IPS DF 6.9 (cell line): ENCODE measurements at regions not wholly inside any gene's neighbourhood (a gene's known extent, or its start where the extent isn't known, plus 50 kb on each side); places are given as distances from the start of the nearest gene placed in this dataset.

Experiments used
- DNase-seq: peaks from one replicate; pipeline ENCODE4 v3.0.0-alpha.2; 2013; ENCODE audit warnings: low read depth, low spot score
- H3K27ac ChIP-seq: one replicate; pipeline ENCODE4 v1.5.1; 2013; ENCODE audit warnings: low read length, control low read depth
- H3K27me3 ChIP-seq: 2 replicates; pipeline ENCODE4 v1.6.1; 2013; ENCODE audit warnings: mild to moderate bottlenecking, low read length; ENCODE audit not compliant: control insufficient read depth, insufficient read depth
- H3K36me3 ChIP-seq: 2 replicates; pipeline ENCODE4 v1.6.1; 2013; ENCODE audit warnings: low read length; ENCODE audit not compliant: control insufficient read depth, insufficient read depth
- H3K4me1 ChIP-seq: 2 replicates; pipeline ENCODE4 v1.6.1; 2013; ENCODE audit warnings: low read length; ENCODE audit not compliant: control insufficient read depth, insufficient read depth
- H3K4me3 ChIP-seq: 2 replicates; pipeline ENCODE4 v1.5.1; 2013; ENCODE audit warnings: mild to moderate bottlenecking, low read length
- H3K9me3 ChIP-seq: 2 replicates; pipeline ENCODE4 v1.6.1; 2013; ENCODE audit warnings: low read length, inconsistent platforms; ENCODE audit not compliant: control insufficient read depth, insufficient read depth
- WGBS: extraction: QIAGEN DNeasy Blood & Tissue Kit; methylation state at CpG from one replicate; pipeline ENCODE4 v1.1.7; 2013; ENCODE audit warnings: mixed read lengths, missing lambda C conversion rate; ENCODE audit not compliant: insufficient read length, insufficient coverage; 5-methylcytosine and 5-hydroxymethylcytosine counted together

- no peak for DNase-seq
- no peaks in the 10 kb centered on the region for H3K4me1 ChIP-seq
- no peaks in the 10 kb centered on the region for H3K27me3 ChIP-seq
- no peaks in the 10 kb centered on the region for H3K9me3 ChIP-seq
- no peak overlapping the region for H3K4me3 ChIP-seq
- no peaks in the 10 kb centered on the region for H3K36me3 ChIP-seq
- H3K27ac ChIP-seq, result no peak overlapping the region
Measured at GRCh38 chr15:36347272-36347858, 232.1 kb upstream of the CDIN1 start.

DNA sequence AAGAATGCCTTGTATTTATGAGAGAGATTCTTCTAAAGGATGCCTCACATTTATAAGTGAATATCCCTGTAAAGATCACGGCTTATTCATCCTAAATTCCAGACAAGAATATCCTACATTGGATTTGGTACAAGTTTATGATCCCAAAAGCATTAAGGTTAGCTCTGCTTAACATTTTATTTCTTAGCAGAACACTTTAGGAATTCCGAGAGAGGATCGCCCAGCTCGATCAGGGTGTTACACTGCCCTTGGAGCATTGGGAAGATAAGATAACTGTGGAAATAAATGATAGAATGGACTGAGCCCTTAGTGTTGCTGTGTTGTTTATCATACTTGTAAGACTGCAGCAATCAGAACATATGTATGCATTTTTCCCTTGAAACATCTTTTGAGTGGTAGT is 223.0 kb upstream of the CDIN1 start:
- H3K9me3 ChIP-seq, result no peaks in the 10 kb centered on the region
- WGBS, result no CpG with 5 or more reads among the region's 4 CpGs
- no peaks in the 10 kb centered on the region for H3K4me1 ChIP-seq
- no peaks in the 10 kb centered on the region for H3K27me3 ChIP-seq
- no peak overlapping the region for H3K27ac ChIP-seq
- H3K36me3 ChIP-seq, result no peaks in the 10 kb centered on the region
- H3K4me3 ChIP-seq, result no peak overlapping the region
- no peak for DNase-seq

GRCh38 chr15:36356978-36357601 is 222.3 kb upstream of the CDIN1 start:
- H3K27ac ChIP-seq, result no peak overlapping the region
- no peaks in the 10 kb centered on the region for H3K27me3 ChIP-seq
- no CpG with 5 or more reads among the region's 8 CpGs for WGBS
- H3K36me3 ChIP-seq, result no peaks in the 10 kb centered on the region
- H3K4me1 ChIP-seq, result no peaks in the 10 kb centered on the region
- H3K4me3 ChIP-seq, result no peak overlapping the region
- DNase-seq, result no peak
- H3K9me3 ChIP-seq, result no peaks in the 10 kb centered on the region

DNA sequence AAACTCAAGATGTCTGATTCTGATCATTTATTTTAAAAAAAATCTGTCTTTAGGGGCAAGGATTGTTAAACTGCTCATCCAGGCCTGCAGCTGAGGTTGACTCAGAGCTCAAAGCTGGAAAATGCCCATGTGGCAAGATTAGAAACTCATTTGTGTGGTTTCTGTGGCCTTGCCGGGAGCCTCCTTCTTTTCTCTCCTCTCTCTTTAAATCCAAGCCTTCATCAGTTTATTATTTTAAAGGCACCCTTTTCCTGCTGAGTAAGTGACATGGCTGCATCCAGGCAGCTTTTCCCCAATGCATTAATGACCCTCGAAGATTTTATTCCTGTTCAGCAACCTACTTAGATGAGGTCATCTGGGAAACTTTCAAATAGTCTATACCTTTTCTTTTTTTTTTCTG is 221.3 kb upstream of the CDIN1 start:
- no peaks in the 10 kb centered on the region for H3K4me1 ChIP-seq
- WGBS, result no CpG with 5 or more reads among the region's 2 CpGs
- H3K36me3 ChIP-seq, result no peaks in the 10 kb centered on the region
- H3K9me3 ChIP-seq, result no peaks in the 10 kb centered on the region
- H3K4me3 ChIP-seq, result no peak overlapping the region
- DNase-seq, result no peak
- no peaks in the 10 kb centered on the region for H3K27me3 ChIP-seq
- H3K27ac ChIP-seq, result no peak overlapping the region

DNA sequence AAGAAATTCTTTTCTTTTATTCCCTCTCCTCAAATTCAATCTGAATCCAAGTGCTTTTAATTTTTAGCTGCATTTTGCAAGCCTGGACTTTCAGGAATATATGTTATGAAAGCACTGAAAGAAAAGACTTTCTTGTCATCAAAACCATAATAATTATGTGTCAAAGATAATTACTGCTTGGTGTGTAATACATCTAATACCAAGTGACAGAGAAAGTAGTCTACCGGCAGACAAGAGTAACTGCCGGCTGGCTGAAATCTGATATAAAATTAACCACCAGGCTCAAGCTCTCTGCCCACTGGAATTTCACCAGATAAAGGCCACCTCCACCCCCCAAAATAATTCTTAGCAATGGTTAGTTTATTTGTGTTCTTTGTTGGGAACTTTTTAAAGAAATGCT is 220.9 kb upstream of the CDIN1 start:
- Histone ChIP-seq H3K4me1 (no peaks in the 10 kb centered on the region), H3K9me3 (no peaks in the 10 kb centered on the region), H3K27ac (no peak overlapping the region), H3K36me3 (no peaks in the 10 kb centered on the region), H3K4me3 (no peak overlapping the region), H3K27me3 (no peaks in the 10 kb centered on the region)
- WGBS, result no CpG with 5 or more reads among the region's 2 CpGs
- no peak for DNase-seq

DNA sequence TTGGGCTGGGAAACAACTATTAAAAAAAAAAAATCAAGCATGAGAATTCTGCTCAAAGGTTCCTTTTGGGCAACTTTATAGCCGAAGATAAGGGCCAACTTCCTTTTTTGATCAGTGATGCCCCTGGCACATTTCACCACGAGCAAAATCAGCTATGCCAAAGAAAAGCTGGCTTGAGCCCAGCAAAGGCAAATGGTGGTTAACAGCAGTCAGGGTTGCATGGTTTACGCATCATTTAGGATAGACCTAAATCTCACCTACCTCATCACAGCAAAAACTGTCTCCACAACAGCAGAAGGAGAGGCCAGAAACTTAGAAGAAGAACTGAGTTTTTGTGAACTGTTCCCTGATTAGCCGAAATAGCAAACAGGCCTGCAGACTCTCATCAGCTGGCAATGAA is 220.1 kb upstream of the CDIN1 start:
- H3K4me1 ChIP-seq, result no peaks in the 10 kb centered on the region
- no CpG with 5 or more reads among the region's 4 CpGs for WGBS

DNA sequence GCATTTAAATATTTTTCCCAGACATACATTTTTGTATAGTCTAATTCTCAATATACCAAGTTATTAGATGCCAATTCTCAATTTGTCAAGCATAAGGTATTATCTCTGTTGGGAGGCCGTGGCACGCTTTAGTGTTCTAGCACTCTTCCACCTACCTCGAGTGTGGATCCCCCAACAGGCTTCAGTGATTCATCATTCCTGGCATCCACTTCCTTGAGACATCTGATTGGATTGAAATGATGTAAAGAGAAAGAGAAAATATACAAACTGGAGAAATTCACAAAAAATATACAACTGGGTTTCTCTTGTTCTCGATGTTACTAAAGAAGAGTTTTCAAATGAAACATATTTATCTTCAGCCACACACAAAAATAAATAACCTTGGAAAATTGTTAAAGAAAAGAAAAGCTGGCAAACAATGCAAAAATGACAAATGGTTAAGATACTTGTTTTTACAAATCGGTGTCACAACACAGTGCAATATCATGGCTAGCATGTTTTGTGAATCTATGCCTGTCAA is 218.0 kb upstream of the CDIN1 start:
- DNase-seq, result no peak
- Histone ChIP-seq H3K4me1 (no peaks in the 10 kb centered on the region), H3K9me3 (no peaks in the 10 kb centered on the region)

More for the DNA sequence above, 220.1 kb upstream of the CDIN1 start:
- no peak for DNase-seq
- Histone ChIP-seq H3K9me3 (no peaks in the 10 kb centered on the region), H3K27ac (no peak overlapping the region), H3K27me3 (no peaks in the 10 kb centered on the region), H3K4me3 (no peak overlapping the region), H3K36me3 (no peaks in the 10 kb centered on the region)

DNA sequence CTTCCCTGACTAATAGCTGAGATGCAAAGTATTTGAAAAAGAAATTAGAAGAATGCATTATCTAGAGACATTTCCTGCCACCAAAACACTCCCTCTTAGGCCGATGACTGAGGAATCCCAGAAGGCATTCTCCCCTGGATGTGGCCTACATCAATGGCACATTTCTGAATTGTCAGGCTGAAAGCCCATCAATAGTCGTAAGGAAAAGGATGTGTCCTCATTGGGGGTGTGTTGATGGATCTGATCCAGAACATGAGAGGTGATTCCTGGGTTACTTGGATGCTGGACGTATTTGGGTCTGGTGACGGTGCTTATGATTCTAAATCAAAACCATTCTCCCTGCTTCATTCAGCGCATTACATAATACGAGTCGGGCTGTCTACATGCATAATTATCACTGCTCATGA is 216.9 kb upstream of the CDIN1 start:
- H3K9me3 ChIP-seq, result no peaks in the 10 kb centered on the region
- H3K4me3 ChIP-seq, result no peak overlapping the region
- H3K36me3 ChIP-seq, result no peaks in the 10 kb centered on the region
- no peak for DNase-seq
- no peaks in the 10 kb centered on the region for H3K4me1 ChIP-seq
- no CpG with 5 or more reads among the region's 7 CpGs for WGBS
- no peak overlapping the region for H3K27ac ChIP-seq
- H3K27me3 ChIP-seq, result no peaks in the 10 kb centered on the region

More for the DNA sequence above, 218.0 kb upstream of the CDIN1 start:
- no peaks in the 10 kb centered on the region for H3K36me3 ChIP-seq
- no peaks in the 10 kb centered on the region for H3K27me3 ChIP-seq
- no CpG with 5 or more reads among the region's 5 CpGs for WGBS
- no peak overlapping the region for H3K4me3 ChIP-seq
- no peak overlapping the region for H3K27ac ChIP-seq

DNA sequence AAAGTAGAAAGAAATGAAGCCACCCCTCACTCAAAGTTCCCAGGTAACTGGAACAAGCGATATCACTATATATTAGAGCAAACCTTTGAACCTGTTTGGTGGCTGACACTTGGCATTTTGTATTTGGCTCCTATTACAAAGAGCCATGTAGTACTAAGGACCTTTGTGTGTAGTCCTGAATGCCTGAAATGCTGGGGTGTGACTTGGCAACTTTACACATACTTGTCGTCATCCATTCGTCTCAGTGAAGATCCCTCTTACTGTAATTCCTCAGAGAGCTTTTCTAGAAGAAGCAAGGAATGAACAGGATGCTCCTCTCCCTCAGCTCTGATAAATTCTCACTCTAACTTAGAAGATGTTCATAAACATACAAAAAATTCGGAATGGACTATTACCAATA is 216.1 kb upstream of the CDIN1 start:
- no peaks in the 10 kb centered on the region for H3K9me3 ChIP-seq
- H3K36me3 ChIP-seq, result no peaks in the 10 kb centered on the region
- no peak for DNase-seq
- H3K4me1 ChIP-seq, result no peaks in the 10 kb centered on the region
- no CpG with 5 or more reads among the region's 4 CpGs for WGBS
- no peak overlapping the region for H3K4me3 ChIP-seq
- H3K27me3 ChIP-seq, result no peaks in the 10 kb centered on the region
- no peak overlapping the region for H3K27ac ChIP-seq

DNA sequence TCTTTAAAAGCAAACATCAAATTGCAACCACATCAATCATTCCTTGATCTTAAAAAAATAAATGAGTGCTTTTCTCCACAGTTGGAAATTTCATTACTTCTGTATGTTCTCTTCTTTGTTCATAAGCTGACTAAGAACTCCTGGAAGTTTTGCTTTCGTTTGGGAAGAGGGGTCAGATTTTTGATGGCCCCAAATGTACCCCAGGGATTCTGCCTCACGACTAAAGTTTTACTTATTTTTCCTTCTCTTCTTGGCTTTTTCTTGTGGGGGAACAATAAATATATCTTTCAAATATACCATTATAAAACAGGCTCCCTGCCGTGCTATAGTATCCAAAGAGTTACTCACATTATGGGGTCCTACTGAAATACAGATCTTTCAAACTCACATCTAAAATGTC is 215.0 kb upstream of the CDIN1 start:
- Histone ChIP-seq H3K36me3 (no peaks in the 10 kb centered on the region), H3K9me3 (no peaks in the 10 kb centered on the region), H3K27me3 (no peaks in the 10 kb centered on the region), H3K27ac (no peak overlapping the region), H3K4me3 (no peak overlapping the region), H3K4me1 (no peaks in the 10 kb centered on the region)
- no CpG with 5 or more reads among the region's 3 CpGs for WGBS
- DNase-seq, result no peak

- Histone ChIP-seq H3K27me3 (no peaks in the 10 kb centered on the region), H3K4me3 (no peak overlapping the region), H3K36me3 (no peaks in the 10 kb centered on the region), H3K4me1 (no peaks in the 10 kb centered on the region), H3K27ac (no peak overlapping the region), H3K9me3 (no peaks in the 10 kb centered on the region)
- no CpG with 5 or more reads among the region's 2 CpGs for WGBS
- no peak for DNase-seq
Measured at GRCh38 chr15:36365963-36366362, 213.5 kb upstream of the CDIN1 start.
